ENCODE measurements at regions not wholly inside any gene's neighbourhood (a gene's known extent, or its start where the extent isn't known, plus 50 kb on each side); places are given as distances from the start of the nearest gene placed in this dataset.
"Not testable (repeated sequence)": the region's sequence is repeated elsewhere in the genome, so short reads cannot be mapped to it uniquely, and the experiment has no call there.

DNA sequence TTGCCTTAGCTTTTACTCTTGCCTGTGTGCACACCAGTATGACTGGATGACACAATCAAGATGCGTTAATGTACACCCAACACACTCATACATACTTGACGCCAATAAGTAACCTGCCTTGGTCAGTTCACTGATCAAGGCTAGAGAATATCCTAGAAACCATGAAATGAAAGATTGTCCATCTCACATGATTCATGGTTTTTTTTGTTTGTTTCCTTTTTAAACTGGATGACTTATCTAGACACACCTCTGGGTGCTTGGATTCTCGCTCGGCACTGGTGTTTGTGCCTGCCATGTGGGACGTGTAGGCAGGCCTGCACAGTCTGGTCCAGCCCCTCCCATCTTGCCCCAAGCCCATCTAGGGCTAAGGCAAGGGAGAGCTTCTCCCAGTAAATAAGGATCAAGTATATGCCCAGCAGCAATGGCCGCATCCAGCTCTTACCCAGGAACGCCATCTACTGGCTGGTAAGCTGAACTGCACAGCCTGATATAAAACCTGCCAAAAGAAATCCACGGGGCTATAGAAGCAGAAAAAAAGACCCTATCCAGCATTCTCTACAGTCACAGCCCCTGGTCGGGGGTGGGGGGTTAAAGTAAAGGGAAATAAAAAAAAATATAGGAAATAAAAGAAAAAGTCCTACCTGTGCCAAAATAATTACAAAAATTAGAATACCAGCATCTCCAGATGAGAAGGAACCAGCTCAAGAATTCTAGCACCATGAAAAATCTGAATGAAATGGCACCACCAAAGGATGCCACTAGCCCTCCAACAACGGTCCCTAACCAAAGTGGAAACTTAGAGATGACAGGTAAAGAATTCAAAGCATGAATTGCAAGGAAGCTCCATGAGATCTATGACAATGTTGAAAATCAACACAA is 73.3 kb downstream of the OTOR start:
- Histone ChIP-seq H3K4me1 (ENCODE audit: control insufficient read depth in 1 of 2, insufficient read depth in 2 of 2, low read length in 2 of 2) (no peaks in the 10 kb centered on the region), H3K36me3 (ENCODE audit: control insufficient read depth in 1 of 2, insufficient read depth in 2 of 2, low read length in 2 of 2) (no peaks in the 10 kb centered on the region), H3K9me3 (ENCODE audit: control insufficient read depth in 1 of 2, low read length in 2 of 2) (peaks cover 0 to 5% of the 10 kb centered on the region in 2 donors), H3K4me3 (ENCODE audit: low read depth in 1 of 2, low read length in 2 of 2) (no peak overlapping the region), H3K27ac (ENCODE audit: low read depth, low read length) (no peak overlapping the region), H3K9ac (ENCODE audit: low read depth in 1 of 2, low read length in 2 of 2) (no peak overlapping the region), H3K27me3 (ENCODE audit: control insufficient read depth in 1 of 2, insufficient read depth in 2 of 2, low read length in 2 of 2) (no peaks in the 10 kb centered on the region)

DNA sequence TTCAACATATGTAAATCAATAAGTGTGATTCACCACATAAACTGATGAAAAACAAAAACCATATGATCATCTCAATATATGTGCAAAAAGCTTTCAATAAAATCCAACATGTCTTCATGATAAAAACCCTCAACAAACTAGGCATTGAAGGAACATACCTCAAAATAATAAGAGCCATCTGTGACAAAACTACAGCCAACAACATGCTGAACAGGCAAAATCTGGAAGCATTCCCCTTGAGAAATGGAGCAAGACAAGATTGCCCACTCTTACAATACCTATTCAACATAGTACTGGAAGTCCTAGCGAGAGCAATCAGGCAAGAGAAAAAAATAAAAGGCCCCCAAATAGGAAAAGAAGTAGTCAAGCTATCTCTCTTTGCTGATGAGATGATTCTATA is 76.5 kb downstream of the OTOR start:
- H3K4me1 ChIP-seq (ENCODE audit: control insufficient read depth in 1 of 2, insufficient read depth in 2 of 2, low read length in 2 of 2), result no peaks in the 10 kb centered on the region
- peaks cover 0 to 5% of the 10 kb centered on the region in 2 donors for H3K9me3 ChIP-seq (ENCODE audit: control insufficient read depth in 1 of 2, low read length in 2 of 2)
- H3K27me3 ChIP-seq (ENCODE audit: control insufficient read depth in 1 of 2, insufficient read depth in 2 of 2, low read length in 2 of 2), result no peaks in the 10 kb centered on the region
- H3K4me3 ChIP-seq (ENCODE audit: low read depth in 1 of 2, low read length in 2 of 2), result no peak overlapping the region
- H3K9ac ChIP-seq (ENCODE audit: low read depth in 1 of 2, low read length in 2 of 2), result no peak overlapping the region
- H3K36me3 ChIP-seq (ENCODE audit: control insufficient read depth in 1 of 2, insufficient read depth in 2 of 2, low read length in 2 of 2), result no peaks in the 10 kb centered on the region
- no peak overlapping the region for H3K27ac ChIP-seq (ENCODE audit: low read depth, low read length)

DNA sequence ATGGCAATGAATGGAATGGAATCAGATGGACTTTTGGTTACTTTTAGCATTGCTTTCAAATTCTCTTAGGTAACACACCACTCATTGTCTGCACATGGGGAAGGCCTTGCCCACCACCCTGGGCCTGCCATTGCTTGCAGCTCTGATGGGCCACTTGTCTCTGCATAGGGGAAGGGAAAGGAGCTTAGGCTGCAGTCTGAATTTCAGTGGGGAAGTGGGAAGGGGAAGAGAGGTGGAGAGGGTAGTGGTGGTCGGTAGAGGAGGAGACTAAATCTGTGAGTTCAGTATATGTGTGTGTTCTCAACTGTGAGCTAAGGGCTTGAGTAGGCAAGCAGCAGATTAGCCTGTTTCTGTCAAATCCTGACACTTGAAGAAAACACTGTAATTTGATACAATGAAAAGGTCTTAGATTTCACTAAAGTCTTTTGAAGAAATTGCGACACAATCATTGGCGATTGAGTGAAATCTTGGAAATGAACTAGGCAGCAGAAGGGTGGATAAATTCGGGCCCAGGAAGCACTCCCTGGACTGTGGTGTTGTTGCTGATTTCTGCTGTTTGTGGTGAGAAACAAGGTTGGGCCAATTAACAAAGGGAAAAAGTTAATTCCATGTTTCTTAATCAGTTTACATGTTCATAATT is 80.6 kb downstream of the OTOR start:
- H3K36me3 ChIP-seq (ENCODE audit: control insufficient read depth in 1 of 2, insufficient read depth in 2 of 2, low read length in 2 of 2), result no peaks in the 10 kb centered on the region
- H3K4me3 ChIP-seq (ENCODE audit: low read depth in 1 of 2, low read length in 2 of 2), result no peak overlapping the region
- H3K9me3 ChIP-seq (ENCODE audit: control insufficient read depth in 1 of 2, low read length in 2 of 2), result peaks cover 0 to 5% of the 10 kb centered on the region in 2 donors
- H3K27me3 ChIP-seq (ENCODE audit: control insufficient read depth in 1 of 2, insufficient read depth in 2 of 2, low read length in 2 of 2), result no peaks in the 10 kb centered on the region
- H3K27ac ChIP-seq (ENCODE audit: low read depth, low read length), result no peak overlapping the region
- no peak overlapping the region for H3K9ac ChIP-seq (ENCODE audit: low read depth in 1 of 2, low read length in 2 of 2)
- no peaks in the 10 kb centered on the region for H3K4me1 ChIP-seq (ENCODE audit: control insufficient read depth in 1 of 2, insufficient read depth in 2 of 2, low read length in 2 of 2)

DNA sequence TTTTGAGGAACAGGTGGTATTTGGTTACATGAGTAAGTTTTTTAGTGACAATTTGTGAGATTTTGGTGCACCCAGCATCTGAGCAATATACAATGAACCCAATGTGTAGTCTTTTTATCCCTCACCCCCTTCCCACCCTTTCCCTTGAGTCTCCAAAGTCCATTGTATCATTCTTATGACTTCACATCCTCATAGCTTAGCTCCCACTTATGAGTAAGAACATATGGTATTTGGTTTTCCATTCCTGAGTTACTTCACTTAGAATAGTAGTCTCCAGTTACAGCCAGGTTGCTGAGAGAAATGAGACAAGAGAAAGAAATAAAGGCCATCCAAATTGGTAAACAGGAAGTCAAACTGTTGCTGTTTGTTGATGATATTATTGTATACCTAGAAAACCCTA is 87.5 kb downstream of the OTOR start:
- H3K27ac ChIP-seq (ENCODE audit: low read depth, low read length); H3K4me3 ChIP-seq (ENCODE audit: low read depth in 1 of 2, low read length in 2 of 2); H3K9me3 ChIP-seq (ENCODE audit: control insufficient read depth in 1 of 2, low read length in 2 of 2); H3K9ac ChIP-seq (ENCODE audit: low read depth in 1 of 2, low read length in 2 of 2); H3K36me3 ChIP-seq (ENCODE audit: control insufficient read depth in 1 of 2, insufficient read depth in 2 of 2, low read length in 2 of 2); H3K4me1 ChIP-seq (ENCODE audit: control insufficient read depth in 1 of 2, insufficient read depth in 2 of 2, low read length in 2 of 2); H3K27me3 ChIP-seq (ENCODE audit: control insufficient read depth in 1 of 2, insufficient read depth in 2 of 2, low read length in 2 of 2): not testable (repeated sequence)

DNA sequence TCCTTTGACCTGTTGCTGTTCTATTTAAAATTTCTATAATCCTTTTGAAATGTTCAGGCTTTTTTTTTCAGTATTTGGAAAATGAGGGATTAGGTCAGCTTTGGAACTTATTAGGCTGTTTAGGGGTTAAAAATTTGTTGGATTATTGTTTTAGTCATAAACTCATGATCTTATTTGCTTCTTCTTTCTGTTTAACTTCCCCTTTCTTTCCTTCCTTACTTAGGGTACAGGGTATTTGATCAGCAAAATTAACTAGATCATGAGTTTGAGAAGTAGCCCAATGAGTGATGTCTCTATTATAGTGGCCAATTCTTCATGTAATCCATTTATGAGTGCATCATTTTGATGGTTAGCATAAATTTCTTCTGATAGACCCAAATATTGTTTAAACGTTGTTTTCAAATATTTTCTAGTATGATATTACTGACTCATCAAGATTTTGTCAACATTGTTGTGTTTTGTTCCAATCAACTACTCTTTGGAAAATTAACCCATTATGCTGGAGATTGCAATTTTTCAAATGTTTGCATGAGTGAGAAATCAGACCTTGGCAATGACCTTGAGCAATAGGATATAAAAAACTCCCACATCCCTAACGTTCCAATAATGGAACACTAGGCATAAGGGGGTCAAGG is 94.4 kb downstream of the OTOR start:
- Histone ChIP-seq H3K4me1 (ENCODE audit: control insufficient read depth in 1 of 2, insufficient read depth in 2 of 2, low read length in 2 of 2) (no peaks in the 10 kb centered on the region), H3K27ac (ENCODE audit: low read depth, low read length) (no peak overlapping the region), H3K36me3 (ENCODE audit: control insufficient read depth in 1 of 2, insufficient read depth in 2 of 2, low read length in 2 of 2) (no peaks in the 10 kb centered on the region), H3K9me3 (ENCODE audit: control insufficient read depth in 1 of 2, low read length in 2 of 2) (no peaks in the 10 kb centered on the region), H3K27me3 (ENCODE audit: control insufficient read depth in 1 of 2, insufficient read depth in 2 of 2, low read length in 2 of 2) (no peaks in the 10 kb centered on the region), H3K4me3 (ENCODE audit: low read depth in 1 of 2, low read length in 2 of 2) (no peak overlapping the region), H3K9ac (ENCODE audit: low read depth in 1 of 2, low read length in 2 of 2) (no peak overlapping the region)

DNA sequence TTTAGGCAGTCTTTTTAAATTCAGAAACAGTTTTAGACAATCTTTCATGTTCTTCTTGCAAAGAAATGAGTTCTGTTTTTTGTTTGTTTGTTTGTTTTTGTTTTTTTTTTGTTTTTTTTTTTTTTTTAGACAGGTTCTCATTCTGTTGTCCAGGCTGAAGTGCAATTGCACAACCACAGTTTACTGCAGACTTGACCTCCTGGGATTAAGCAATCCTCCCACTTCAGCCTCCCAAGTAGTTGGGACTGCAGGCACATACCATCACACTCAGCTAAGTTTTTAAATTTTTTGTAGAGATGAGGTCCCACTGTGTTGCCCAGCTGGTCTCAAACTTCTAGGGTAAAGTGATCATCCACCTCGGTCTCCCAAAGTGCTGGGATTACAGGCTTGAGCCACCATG is 96.2 kb downstream of the OTOR start:
- H3K4me3 ChIP-seq (ENCODE audit: low read depth in 1 of 2, low read length in 2 of 2), result no peak overlapping the region
- H3K27me3 ChIP-seq (ENCODE audit: control insufficient read depth in 1 of 2, insufficient read depth in 2 of 2, low read length in 2 of 2), result no peaks in the 10 kb centered on the region
- H3K36me3 ChIP-seq (ENCODE audit: control insufficient read depth in 1 of 2, insufficient read depth in 2 of 2, low read length in 2 of 2), result no peaks in the 10 kb centered on the region
- H3K9ac ChIP-seq (ENCODE audit: low read depth in 1 of 2, low read length in 2 of 2), result no peak overlapping the region
- no peaks in the 10 kb centered on the region for H3K9me3 ChIP-seq (ENCODE audit: control insufficient read depth in 1 of 2, low read length in 2 of 2)
- H3K4me1 ChIP-seq (ENCODE audit: control insufficient read depth in 1 of 2, insufficient read depth in 2 of 2, low read length in 2 of 2), result no peaks in the 10 kb centered on the region
- H3K27ac ChIP-seq (ENCODE audit: low read depth, low read length), result no peak overlapping the region

DNA sequence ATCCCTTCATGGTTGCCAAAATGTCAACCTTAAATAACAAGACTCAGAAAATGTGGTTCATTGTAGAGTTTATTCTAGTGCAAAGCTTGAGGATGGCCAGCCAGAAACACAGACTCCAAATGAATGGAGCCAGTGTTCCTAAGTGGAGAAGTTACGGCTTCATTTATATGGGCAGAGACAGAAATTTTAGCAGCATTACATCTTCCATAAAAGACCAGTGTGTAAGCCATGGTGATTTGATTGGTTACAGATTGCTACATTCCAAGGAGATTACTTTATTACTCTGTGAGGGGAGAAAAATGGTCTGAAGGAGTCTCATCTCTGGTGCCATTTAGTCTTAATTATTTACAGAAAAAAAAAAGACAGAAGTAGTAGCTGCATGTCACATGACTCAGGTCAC is 97.8 kb downstream of the OTOR start:
- no peaks in the 10 kb centered on the region for H3K4me1 ChIP-seq (ENCODE audit: control insufficient read depth in 1 of 2, insufficient read depth in 2 of 2, low read length in 2 of 2)
- no peaks in the 10 kb centered on the region for H3K27me3 ChIP-seq (ENCODE audit: control insufficient read depth in 1 of 2, insufficient read depth in 2 of 2, low read length in 2 of 2)
- H3K4me3 ChIP-seq (ENCODE audit: low read depth in 1 of 2, low read length in 2 of 2), result no peak overlapping the region
- H3K9me3 ChIP-seq (ENCODE audit: control insufficient read depth in 1 of 2, low read length in 2 of 2), result no peaks in the 10 kb centered on the region
- H3K9ac ChIP-seq (ENCODE audit: low read depth in 1 of 2, low read length in 2 of 2), result no peak overlapping the region
- H3K36me3 ChIP-seq (ENCODE audit: control insufficient read depth in 1 of 2, insufficient read depth in 2 of 2, low read length in 2 of 2), result no peaks in the 10 kb centered on the region
- H3K27ac ChIP-seq (ENCODE audit: low read depth, low read length), result no peak overlapping the region

DNA sequence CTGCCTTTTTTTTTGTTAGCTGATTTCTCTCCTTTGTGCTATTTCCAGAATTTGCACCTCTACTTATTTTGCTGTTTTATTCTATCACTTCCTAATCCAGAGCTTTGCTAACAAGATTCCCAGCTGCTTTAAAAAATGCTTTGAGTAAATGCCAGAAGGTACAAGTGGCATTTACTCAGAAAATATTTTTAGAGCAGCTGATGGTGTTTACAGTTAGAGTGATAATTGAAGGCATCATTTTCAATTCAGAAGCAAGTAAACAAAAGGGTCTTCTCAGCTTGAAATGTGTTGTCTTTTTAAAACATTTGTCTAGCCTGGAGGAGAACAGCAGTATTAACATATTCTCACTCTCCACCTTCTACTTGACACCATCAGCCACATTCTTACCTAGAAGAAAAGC is 99.9 kb downstream of the OTOR start:
- no peaks in the 10 kb centered on the region for H3K27me3 ChIP-seq (ENCODE audit: control insufficient read depth in 1 of 2, insufficient read depth in 2 of 2, low read length in 2 of 2)
- no peak overlapping the region for H3K4me3 ChIP-seq (ENCODE audit: low read depth in 1 of 2, low read length in 2 of 2)
- no peak overlapping the region for H3K9ac ChIP-seq (ENCODE audit: low read depth in 1 of 2, low read length in 2 of 2)
- H3K27ac ChIP-seq (ENCODE audit: low read depth, low read length), result no peak overlapping the region
- no peaks in the 10 kb centered on the region for H3K36me3 ChIP-seq (ENCODE audit: control insufficient read depth in 1 of 2, insufficient read depth in 2 of 2, low read length in 2 of 2)
- no peaks in the 10 kb centered on the region for H3K9me3 ChIP-seq (ENCODE audit: control insufficient read depth in 1 of 2, low read length in 2 of 2)
- H3K4me1 ChIP-seq (ENCODE audit: control insufficient read depth in 1 of 2, insufficient read depth in 2 of 2, low read length in 2 of 2), result no peaks in the 10 kb centered on the region

DNA sequence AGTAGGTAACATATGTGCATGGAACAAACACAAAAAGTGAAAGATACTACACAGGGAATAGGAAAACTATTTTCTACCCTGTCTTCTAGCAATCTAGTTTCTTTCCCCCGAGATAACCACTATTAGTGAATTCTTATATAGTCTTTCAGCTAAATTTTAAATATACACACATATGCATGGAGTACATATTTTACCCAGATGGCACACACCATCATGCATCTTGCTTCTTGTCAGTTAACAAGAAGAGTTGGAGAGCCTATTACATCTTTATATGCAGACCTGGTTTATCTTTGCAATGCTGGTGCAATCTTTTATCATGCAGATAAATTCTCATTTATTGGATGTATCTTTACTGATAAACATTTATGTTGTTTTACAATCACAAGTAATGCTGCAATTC is 100.4 kb downstream of the OTOR start:
- H3K27ac ChIP-seq (ENCODE audit: low read depth, low read length), result no peak overlapping the region
- no peaks in the 10 kb centered on the region for H3K9me3 ChIP-seq (ENCODE audit: control insufficient read depth in 1 of 2, low read length in 2 of 2)
- H3K27me3 ChIP-seq (ENCODE audit: control insufficient read depth in 1 of 2, insufficient read depth in 2 of 2, low read length in 2 of 2), result no peaks in the 10 kb centered on the region
- no peak overlapping the region for H3K9ac ChIP-seq (ENCODE audit: low read depth in 1 of 2, low read length in 2 of 2)
- H3K4me1 ChIP-seq (ENCODE audit: control insufficient read depth in 1 of 2, insufficient read depth in 2 of 2, low read length in 2 of 2), result no peaks in the 10 kb centered on the region
- H3K4me3 ChIP-seq (ENCODE audit: low read depth in 1 of 2, low read length in 2 of 2), result no peak overlapping the region
- H3K36me3 ChIP-seq (ENCODE audit: control insufficient read depth in 1 of 2, insufficient read depth in 2 of 2, low read length in 2 of 2), result no peaks in the 10 kb centered on the region

DNA sequence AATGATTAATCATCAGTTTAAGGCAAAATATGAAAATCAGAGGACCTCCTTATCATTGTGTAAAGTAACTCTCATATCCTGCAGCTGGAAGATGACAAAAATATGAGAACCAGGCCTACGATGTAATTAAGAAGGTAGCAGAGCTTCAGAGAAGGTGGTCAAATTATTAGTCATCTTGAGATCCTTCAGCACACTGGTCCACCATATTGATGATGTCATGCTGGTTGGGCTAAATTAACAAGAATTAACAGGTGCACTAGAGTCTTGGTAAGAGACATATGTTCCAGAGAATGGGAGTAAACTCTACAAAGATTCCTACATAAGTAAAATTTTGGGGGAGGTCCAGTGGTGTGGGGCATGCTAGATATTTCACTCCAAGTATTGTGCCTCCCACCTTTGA is 112.8 kb downstream of the OTOR start:
- Histone ChIP-seq H3K9me3 (ENCODE audit: control insufficient read depth in 1 of 2, low read length in 2 of 2) (no peaks in the 10 kb centered on the region), H3K4me3 (ENCODE audit: low read depth in 1 of 2, low read length in 2 of 2) (no peak overlapping the region), H3K27me3 (ENCODE audit: control insufficient read depth in 1 of 2, insufficient read depth in 2 of 2, low read length in 2 of 2) (no peaks in the 10 kb centered on the region), H3K27ac (ENCODE audit: low read depth, low read length) (no peak overlapping the region), H3K36me3 (ENCODE audit: control insufficient read depth in 1 of 2, insufficient read depth in 2 of 2, low read length in 2 of 2) (no peaks in the 10 kb centered on the region), H3K4me1 (ENCODE audit: control insufficient read depth in 1 of 2, insufficient read depth in 2 of 2, low read length in 2 of 2) (no peaks in the 10 kb centered on the region), H3K9ac (ENCODE audit: low read depth in 1 of 2, low read length in 2 of 2) (no peak overlapping the region)
